Activated T-helper 1 cell treated with anti-CD3 and anti-CD28 coated beads, Interleukin-12 subunit alpha, Interleukin-12 subunit beta, Interleukin-2, Interleukin-4 antibody, amounts not matched to agents 30 ng/mL and 10 ng/mL and 1 ng/mL, durations not matched to agents 14 hours and 24 hours and 36 hours (primary cell): ENCODE measurements at regions not wholly inside any gene's neighbourhood (a gene's known extent, or its start where the extent isn't known, plus 50 kb on each side); places are given as distances from the start of the nearest gene placed in this dataset.
"Not testable (repeated sequence)": the region's sequence is repeated elsewhere in the genome, so short reads cannot be mapped to it uniquely, and the experiment has no call there.

Experiments
- DNase-seq: peaks from one replicate; pipeline ENCODE4 v3.0.0; 2021; ENCODE audit warnings: low spot score
- H3K27ac Mint-ChIP-seq: one replicate; pipeline ENCODE4 v1.8.0; 2021; ENCODE audit warnings: mild to moderate bottlenecking, mixed read lengths
- H3K27me3 Mint-ChIP-seq: one replicate; pipeline ENCODE4 v1.8.0; 2022; ENCODE audit warnings: mild to moderate bottlenecking, moderate library complexity, mixed read lengths; ENCODE audit not compliant: insufficient read depth
- H3K36me3 Mint-ChIP-seq: one replicate; pipeline ENCODE4 v1.8.0; 2021; ENCODE audit warnings: low read depth, mixed read lengths
- H3K4me1 Mint-ChIP-seq: one replicate; pipeline ENCODE4 v1.8.0; 2021; ENCODE audit warnings: low read depth, mixed read lengths
- H3K4me3 Mint-ChIP-seq: one replicate; pipeline ENCODE4 v1.8.0; 2021; ENCODE audit warnings: mild to moderate bottlenecking, moderate library complexity, mixed read lengths
- H3K9me3 Mint-ChIP-seq: one replicate; pipeline ENCODE4 v1.8.0; 2021; ENCODE audit warnings: mixed read lengths
- intact Hi-C: fragments of 100-400 bp; cut with micrococcal nuclease; formaldehyde crosslinking; loops from one replicate; pipeline ENCODE4 v1.15.1; 2024

DNA sequence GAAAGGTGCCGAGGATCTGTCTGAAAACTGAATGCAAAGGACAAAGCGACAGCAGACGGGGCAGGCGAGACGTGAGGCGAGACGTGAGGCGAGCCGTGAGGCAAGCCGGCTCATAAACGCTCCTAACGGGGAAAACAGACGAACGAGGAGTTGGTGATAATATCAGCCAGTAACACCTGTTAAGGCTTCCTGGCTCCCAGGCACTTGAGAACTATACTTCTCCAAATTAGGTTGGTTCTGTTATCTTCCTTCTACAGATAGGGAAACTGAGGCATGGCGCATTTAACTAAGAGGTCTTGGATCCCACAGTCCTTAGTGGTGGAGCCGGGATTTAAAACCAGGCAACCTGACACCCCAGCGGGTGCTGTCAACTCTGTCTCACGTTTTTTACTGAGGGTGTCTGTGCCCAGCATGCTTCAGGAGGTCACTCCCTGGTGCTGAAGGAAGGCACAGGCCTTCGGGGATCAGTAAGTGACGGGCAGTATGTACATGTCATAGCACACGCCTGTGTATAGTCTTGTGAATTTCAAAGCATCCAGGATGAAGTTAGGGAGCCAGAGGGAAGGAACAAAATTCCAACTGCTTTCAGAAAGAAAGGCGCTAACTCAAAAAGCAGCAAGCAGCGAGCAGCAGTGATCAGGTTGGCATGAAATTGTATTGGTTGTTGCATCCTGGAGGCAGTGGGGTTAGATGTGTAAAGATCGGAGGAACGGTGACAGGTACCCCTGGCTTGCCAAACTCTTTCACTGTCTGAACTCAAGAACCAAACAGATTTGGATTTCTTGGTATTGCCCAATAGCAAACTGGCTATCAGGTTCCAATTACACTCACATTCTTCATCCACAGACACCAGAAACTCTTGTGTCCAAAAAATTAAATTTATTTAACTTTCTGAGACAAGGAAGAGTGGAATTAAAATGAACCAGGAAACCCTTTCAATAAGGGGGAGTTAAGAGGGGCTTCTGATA lies 318.7 kb downstream of the THBS2 start:
- DNase-seq: no peak
- no peak overlapping the region for H3K4me3 Mint-ChIP-seq
- intact Hi-C loops: no loop called here
- no peaks in the 10 kb centered on the region for H3K36me3 Mint-ChIP-seq
- peaks cover 3% of the 10 kb centered on the region for H3K9me3 Mint-ChIP-seq
- no peaks in the 10 kb centered on the region for H3K4me1 Mint-ChIP-seq
- no peak overlapping the region for H3K27ac Mint-ChIP-seq
- H3K27me3 Mint-ChIP-seq: peaks cover 12% of the 10 kb centered on the region

DNA sequence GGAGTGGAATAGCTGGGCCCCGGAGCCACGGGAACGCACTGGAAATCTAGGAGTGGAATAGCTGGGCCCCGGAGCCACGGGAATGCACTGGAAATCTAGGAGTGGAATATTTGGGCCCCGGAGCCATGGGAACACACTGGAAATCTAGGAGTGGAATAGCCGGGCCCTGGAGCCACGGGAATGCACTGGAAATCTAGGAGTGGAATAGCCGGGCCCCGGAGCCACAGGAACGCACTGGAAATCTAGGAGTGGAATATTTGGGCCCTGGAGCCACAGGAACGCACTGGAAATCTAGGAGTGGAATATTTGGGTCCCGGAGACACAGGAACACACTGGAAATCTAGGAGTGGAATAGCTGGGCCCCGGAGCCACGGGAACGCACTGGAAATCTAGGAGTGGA lies 321.5 kb downstream of the THBS2 start:
- H3K4me3 Mint-ChIP-seq, intact Hi-C loops, H3K4me1 Mint-ChIP-seq, H3K36me3 Mint-ChIP-seq, H3K27ac Mint-ChIP-seq, DNase-seq, H3K9me3 Mint-ChIP-seq: not testable (repeated sequence)
- peaks cover 12% of the 10 kb centered on the region for H3K27me3 Mint-ChIP-seq

DNA sequence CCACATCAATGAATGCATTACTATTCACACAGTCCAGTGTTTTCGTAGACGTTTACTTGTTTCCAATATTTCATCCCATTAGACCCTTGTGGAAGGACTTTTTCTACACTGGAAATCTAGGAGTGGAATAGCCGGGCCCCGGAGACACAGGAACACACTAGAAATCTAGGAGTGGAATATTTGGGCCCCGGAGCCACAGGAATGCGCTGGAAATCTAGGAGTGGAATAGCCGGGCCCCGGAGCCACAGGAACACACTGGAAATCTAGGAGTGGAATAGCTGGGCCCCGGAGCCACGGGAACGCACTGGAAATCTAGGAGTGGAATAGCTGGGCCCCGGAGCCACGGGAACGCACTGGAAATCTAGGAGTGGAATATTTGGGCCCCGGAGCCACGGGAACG lies 322.6 kb downstream of the THBS2 start:
- H3K9me3 Mint-ChIP-seq, H3K36me3 Mint-ChIP-seq, H3K27ac Mint-ChIP-seq, intact Hi-C loops, H3K4me3 Mint-ChIP-seq, DNase-seq, H3K4me1 Mint-ChIP-seq: not testable (repeated sequence)
- peaks cover 10% of the 10 kb centered on the region for H3K27me3 Mint-ChIP-seq

DNA sequence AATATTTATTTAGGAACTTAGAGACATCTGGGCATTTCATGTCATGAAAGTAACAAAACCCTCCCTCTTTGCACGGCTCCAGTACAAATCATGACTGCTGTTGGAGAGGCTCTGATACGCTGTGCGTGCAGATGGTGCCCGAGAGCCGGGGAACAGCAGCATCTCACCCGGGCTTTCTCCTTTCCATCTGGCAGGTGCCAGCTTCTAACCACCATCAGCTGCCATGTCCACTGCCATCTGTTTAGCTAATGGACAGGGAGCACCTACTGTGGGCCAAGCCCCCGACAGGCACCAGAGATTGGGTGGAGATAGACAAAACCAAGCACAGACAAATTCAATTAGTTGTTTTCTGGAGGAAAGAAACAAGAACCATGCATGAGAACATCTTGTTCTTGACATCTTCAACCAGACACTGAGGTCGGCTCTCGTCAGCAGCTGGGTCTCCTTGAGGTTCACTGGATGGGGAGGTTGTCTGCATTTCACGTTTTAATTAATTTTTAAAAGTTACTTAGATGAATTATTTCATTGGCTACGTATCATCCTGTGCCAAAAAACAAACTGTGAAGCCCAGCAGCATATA lies 323.7 kb downstream of the THBS2 start:
- Mint-ChIP-seq H3K27me3 (peaks cover 7% of the 10 kb centered on the region), H3K27ac (no peak overlapping the region), H3K36me3 (no peaks in the 10 kb centered on the region), H3K4me3 (no peak overlapping the region), H3K9me3 (peaks cover 3% of the 10 kb centered on the region), H3K4me1 (no peaks in the 10 kb centered on the region)
- no peak for DNase-seq
- intact Hi-C loops: no loop called here

DNA sequence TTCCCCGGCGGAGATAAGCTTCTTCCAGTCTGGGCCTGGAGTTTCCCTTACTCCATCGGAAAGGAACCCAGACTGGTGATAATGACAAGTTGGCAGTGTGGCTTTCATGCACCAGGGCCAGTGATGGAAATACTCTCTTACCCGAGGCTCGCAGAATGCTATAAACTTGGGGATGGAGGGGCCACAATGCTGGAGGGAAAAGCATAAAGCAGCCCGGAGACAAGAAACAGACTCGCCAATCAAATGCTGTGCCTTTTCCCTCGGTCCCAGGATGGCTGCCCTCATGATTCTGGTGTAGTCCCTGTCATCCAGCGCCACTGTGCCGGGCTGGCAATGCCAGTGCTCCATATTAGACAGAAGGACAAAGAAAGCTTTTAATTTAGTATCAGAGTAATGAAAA lies 325.6 kb downstream of the THBS2 start:
- Mint-ChIP-seq H3K9me3 (peaks cover 3% of the 10 kb centered on the region), H3K27me3 (no peaks in the 10 kb centered on the region), H3K4me3 (no peak overlapping the region), H3K4me1 (no peaks in the 10 kb centered on the region), H3K27ac (no peak overlapping the region), H3K36me3 (no peaks in the 10 kb centered on the region)
- intact Hi-C loops: no loop called here
- DNase-seq: no peak

DNA sequence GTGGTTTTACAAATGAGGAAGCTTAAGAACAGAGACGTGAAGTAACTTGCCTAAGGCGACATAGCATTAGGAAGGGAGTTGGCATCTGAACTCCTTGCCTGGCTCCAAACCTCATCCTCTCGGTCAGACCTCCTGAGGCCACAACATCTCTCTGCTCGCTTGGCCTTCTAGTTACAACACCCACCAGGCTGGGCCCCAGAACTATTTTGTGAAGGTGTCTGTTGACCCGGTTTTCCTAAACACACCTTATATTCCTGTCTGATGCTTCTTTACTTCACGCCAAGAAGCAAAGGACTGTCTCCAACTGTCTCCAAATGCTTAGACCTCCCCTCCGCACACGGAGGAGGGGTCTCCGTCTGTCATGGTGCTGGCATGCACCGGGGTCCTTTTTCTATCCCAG lies 326.6 kb downstream of the THBS2 start:
- DNase-seq: no peak
- H3K27ac Mint-ChIP-seq: no peak overlapping the region
- H3K4me1 Mint-ChIP-seq: no peaks in the 10 kb centered on the region
- peaks cover 3% of the 10 kb centered on the region for H3K9me3 Mint-ChIP-seq
- no peaks in the 10 kb centered on the region for H3K27me3 Mint-ChIP-seq
- H3K36me3 Mint-ChIP-seq: no peaks in the 10 kb centered on the region
- intact Hi-C loops: no loop called here
- H3K4me3 Mint-ChIP-seq: no peak overlapping the region

DNA sequence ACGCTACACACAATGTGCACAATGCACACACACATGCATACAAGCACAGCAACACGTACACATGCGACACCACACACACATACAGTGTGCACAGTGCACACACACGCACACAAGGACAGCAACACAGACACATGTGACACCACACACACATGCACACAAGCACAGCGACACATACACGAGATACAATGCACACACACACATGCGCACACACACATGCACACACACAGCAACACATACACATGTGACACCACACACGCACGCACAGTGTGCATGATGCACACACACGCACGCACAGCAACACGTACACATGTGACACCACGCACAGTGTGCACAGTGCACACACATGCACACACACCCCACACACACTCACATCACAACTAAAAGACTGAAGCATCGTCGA lies 327.3 kb downstream of the THBS2 start:
- Mint-ChIP-seq H3K27ac (no peak overlapping the region), H3K4me3 (no peak overlapping the region), H3K27me3 (no peaks in the 10 kb centered on the region), H3K36me3 (no peaks in the 10 kb centered on the region), H3K9me3 (peaks cover 3% of the 10 kb centered on the region), H3K4me1 (no peaks in the 10 kb centered on the region)
- no peak for DNase-seq
- intact Hi-C loops: no loop called here

DNA sequence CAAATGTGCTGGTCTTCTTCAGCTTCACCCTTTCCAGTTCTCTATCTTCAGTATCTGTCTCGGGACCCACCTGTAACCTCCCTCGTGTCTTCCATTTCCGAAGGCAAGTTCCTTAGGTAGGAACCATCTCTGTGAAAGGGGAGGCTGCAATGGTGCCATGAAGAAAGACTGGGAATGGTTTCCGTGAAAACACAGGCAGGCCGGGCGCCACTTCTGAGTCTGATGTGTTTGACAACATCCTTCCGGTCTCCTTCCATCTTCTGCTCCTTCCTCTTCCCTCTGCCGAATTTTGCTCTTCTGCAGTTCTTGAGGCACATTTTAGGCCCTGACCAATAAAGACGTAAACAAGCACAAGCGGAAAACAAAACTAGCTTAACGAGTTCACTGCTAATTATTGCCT lies 328.0 kb downstream of the THBS2 start:
- intact Hi-C loops: no loop called here
- peaks cover 2% of the 10 kb centered on the region for H3K9me3 Mint-ChIP-seq
- no peak overlapping the region for H3K4me3 Mint-ChIP-seq
- no peak for DNase-seq
- H3K27me3 Mint-ChIP-seq: no peaks in the 10 kb centered on the region
- no peaks in the 10 kb centered on the region for H3K36me3 Mint-ChIP-seq
- no peak overlapping the region for H3K27ac Mint-ChIP-seq
- H3K4me1 Mint-ChIP-seq: no peaks in the 10 kb centered on the region

DNA sequence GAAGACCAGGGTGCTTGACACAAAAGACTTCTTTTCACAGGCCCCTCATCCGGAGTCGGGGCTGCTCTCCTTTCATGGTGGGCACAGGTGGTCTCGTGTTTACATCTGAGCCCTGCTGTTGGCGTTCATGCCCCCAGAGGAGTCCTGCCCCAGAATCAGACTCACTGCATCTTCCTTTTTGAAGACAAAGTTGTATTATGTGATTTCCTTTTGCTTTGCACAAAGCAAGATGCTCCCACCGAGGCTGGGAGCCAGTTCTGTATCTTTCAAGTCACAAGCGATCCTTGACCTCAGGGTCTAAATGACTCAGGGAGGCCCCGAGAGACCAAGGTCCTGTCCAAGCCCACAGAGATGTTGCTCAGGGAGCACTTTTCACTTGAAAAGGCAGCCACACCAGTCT lies 330.5 kb downstream of the THBS2 start:
- intact Hi-C loops: no loop called here
- no peak for DNase-seq
- no peaks in the 10 kb centered on the region for H3K9me3 Mint-ChIP-seq
- no peaks in the 10 kb centered on the region for H3K36me3 Mint-ChIP-seq
- no peaks in the 10 kb centered on the region for H3K4me1 Mint-ChIP-seq
- no peaks in the 10 kb centered on the region for H3K27me3 Mint-ChIP-seq
- H3K27ac Mint-ChIP-seq: no peak overlapping the region
- no peak overlapping the region for H3K4me3 Mint-ChIP-seq

DNA sequence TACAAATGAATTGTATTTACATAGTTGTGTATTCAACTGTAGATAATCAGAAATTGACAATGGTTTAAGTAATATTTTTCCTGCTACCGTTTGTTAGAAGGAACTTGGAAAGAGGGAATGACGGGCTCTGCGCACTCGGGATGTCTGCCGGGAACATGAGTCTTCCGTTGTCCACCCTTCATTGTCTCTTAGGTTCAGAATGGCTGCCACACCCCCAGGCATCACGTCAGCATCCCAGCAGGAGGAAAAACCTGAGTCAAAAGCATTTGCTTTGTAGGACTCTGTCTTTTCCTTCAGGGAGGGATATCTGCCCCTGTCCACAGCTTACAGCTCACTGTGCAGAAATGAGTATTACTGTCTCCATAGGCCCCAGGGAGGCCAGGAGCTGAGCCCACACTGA lies 331.2 kb downstream of the THBS2 start:
- no peaks in the 10 kb centered on the region for H3K4me1 Mint-ChIP-seq
- no peaks in the 10 kb centered on the region for H3K36me3 Mint-ChIP-seq
- no peak for DNase-seq
- intact Hi-C loops: no loop called here
- H3K4me3 Mint-ChIP-seq: no peak overlapping the region
- no peak overlapping the region for H3K27ac Mint-ChIP-seq
- H3K27me3 Mint-ChIP-seq: no peaks in the 10 kb centered on the region
- H3K9me3 Mint-ChIP-seq: no peaks in the 10 kb centered on the region

DNA sequence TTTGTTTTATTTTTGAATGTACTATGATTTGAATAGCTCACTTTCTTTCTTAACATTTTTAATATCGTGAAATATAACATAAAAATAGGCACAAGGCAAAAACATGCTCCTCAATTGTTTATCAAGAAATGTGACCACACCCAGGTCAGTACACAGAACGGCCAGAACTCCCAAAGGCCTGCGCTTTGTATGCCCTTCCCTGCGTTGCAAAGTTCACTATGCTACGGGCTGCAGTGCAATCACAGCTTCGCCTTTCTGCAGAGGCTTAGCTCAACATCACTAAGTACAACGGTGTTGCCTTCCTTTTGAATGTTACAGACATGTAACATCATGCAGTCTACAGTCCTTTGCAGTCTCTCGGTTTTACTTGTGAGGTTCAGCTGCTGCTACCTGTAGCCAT lies 333.4 kb downstream of the THBS2 start:
- Mint-ChIP-seq H3K4me1 (no peaks in the 10 kb centered on the region), H3K27ac (no peak overlapping the region), H3K27me3 (no peaks in the 10 kb centered on the region), H3K36me3 (no peaks in the 10 kb centered on the region), H3K4me3 (no peak overlapping the region), H3K9me3 (no peaks in the 10 kb centered on the region)
- intact Hi-C loops: no loop called here
- no peak for DNase-seq

DNA sequence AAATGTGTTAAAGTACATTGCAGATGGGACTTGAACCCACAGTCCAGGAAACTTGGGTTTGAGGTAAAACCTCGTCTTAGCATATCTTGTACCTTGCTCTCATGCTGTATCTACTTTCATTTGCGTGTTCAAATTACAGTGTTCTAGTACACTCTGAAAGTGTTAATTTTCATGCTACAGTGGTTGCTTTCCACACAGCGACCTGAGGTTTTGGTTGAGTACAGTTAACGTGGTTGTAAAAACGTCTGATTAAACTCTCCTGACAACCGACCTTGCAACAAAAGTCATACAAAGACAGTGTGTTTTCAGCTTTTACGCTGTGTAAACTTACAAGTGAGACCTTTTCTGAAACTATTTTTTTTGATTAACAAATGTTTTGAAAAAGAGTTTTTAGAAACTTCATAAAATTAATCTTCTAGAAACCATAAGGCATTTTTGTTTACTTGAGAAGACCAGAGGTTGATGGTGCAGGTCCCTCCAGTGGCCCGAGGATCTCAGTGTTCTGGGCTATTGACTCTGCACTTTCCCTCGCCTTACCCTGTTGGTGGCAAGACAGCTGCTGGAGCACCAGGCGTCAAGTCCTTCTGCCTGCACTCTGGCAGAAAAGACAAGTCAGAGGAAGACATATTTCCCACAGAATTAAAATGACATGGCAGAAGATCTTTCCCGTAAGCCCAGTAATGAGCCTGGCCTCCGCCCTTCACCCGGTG lies 334.0 kb downstream of the THBS2 start:
- DNase-seq: no peak
- intact Hi-C loops: no loop called here
- Mint-ChIP-seq H3K9me3 (no peaks in the 10 kb centered on the region), H3K4me1 (no peaks in the 10 kb centered on the region), H3K27ac (no peak overlapping the region), H3K36me3 (no peaks in the 10 kb centered on the region), H3K27me3 (no peaks in the 10 kb centered on the region), H3K4me3 (no peak overlapping the region)

DNA sequence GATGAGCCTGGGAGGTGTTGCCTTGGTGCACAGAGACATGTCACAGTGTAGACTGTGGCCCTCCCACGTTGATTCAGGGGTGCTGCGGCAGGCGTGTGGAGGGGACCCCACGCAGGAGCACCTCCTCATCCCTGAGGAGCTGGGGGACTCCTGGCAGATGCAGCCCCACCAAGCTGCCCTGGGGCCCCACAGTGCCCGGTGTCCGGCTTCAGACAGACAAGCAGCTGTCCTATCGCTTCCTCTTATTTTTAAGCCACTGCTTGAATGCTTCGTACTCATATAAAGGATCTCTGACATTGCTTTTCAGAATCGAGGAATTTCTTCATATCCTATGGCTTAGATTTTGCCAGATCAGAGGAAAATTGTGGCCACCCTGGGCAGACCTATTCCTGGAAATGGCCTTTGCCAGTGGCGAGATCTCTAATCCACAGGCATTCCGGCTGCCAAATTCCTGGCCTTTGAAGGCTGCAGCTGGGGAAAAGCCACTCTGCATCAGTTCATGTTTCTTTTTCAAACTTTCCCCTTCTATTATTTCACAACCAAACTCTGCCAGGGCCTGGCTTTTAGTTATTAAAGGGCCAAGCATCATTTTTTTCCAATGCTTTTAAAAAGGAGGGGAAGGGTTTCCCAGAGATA lies 337.0 kb downstream of the THBS2 start:
- peaks cover under 1% of the 10 kb centered on the region for H3K27me3 Mint-ChIP-seq
- no peaks in the 10 kb centered on the region for H3K4me1 Mint-ChIP-seq
- intact Hi-C loops: no loop called here
- no peak overlapping the region for H3K4me3 Mint-ChIP-seq
- no peak for DNase-seq
- no peaks in the 10 kb centered on the region for H3K9me3 Mint-ChIP-seq
- H3K36me3 Mint-ChIP-seq: no peaks in the 10 kb centered on the region
- H3K27ac Mint-ChIP-seq: no peak overlapping the region
